Lower leg skin (tissue), 4 donors: ENCODE measurements at regions not wholly inside any gene's neighbourhood (a gene's known extent, or its start where the extent isn't known, plus 50 kb on each side); places are given as distances from the start of the nearest gene placed in this dataset.
"Not testable (repeated sequence)": the region's sequence is repeated elsewhere in the genome, so short reads cannot be mapped to it uniquely, and the experiment has no call there.

Experiments used
- DNase-seq, 2 donors: peaks; one replicate each; pipeline ENCODE4 v3.0.0-alpha.2; 2019; ENCODE audit warnings: low spot score in 2 of 2
- H3K4me3 ChIP-seq: fragments of 200-600 bp; sonication (generic); 2 replicates; pipeline ENCODE4 v1.5.1; 2017; ENCODE audit warnings: mild to moderate bottlenecking, low read depth; ENCODE audit not compliant: poor library complexity, severe bottlenecking
- CTCF ChIP-seq, 3 donors: fragments of 450-650 bp; IDR thresholded peaks; one replicate each; pipeline ENCODE4 v1.5.1; 2016; ENCODE audit warnings: antibody characterized with exemption in 3 of 3, mild to moderate bottlenecking in 3 of 3, moderate library complexity in 2 of 3
- POLR2A ChIP-seq, 2 donors: fragments of 450-650 bp; IDR thresholded peaks; one replicate each; pipeline ENCODE4 v1.6.1; 2016 to 2017; ENCODE audit warnings: antibody characterized with exemption in 2 of 2, mild to moderate bottlenecking in 1 of 2, moderate library complexity in 1 of 2
- WGBS, 2 donors: methylation state at CpG; one replicate each; pipeline ENCODE4 v1.1.5; 2018; 5-methylcytosine and 5-hydroxymethylcytosine counted together
- intact Hi-C: fragments of 100-400 bp; cut with DNase I; formaldehyde crosslinking; loops from one replicate; pipeline ENCODE4 v1.15.0; 2023; ENCODE audit warnings: low total_unique reads

- 75 to 77% methylated on average over 3 of the region's 3 CpGs for WGBS, 2 donors
- intact Hi-C loops, result no loop called here
- no peak for DNase-seq
- TF ChIP-seq CTCF (IDR thresholded peaks at IDR 0.05) (no peak), POLR2A (IDR thresholded peaks at IDR 0.05) (no peak)
- no peak overlapping the region for H3K4me3 ChIP-seq
These were observed 154.2 kb upstream of the MINDY3 start for GRCh38 chr10:16014469-16014868.

- 42 to 47% methylated on average over 4 of the region's 4 CpGs for WGBS, 2 donors
- no peak for DNase-seq
These were observed 156.4 kb upstream of the MINDY3 start for GRCh38 chr10:16016688-16017087.

GRCh38 chr10:16020836-16021235, 160.5 kb upstream of the MINDY3 start:
- 86 to 100% methylated on average over 1 of the region's 1 CpG for WGBS, 2 donors
- no peak overlapping the region for H3K4me3 ChIP-seq
- intact Hi-C loops, result no loop called here
- DNase-seq, result no peak
- no peak for TF ChIP-seq POLR2A (IDR thresholded peaks at IDR 0.05)
- no peak for TF ChIP-seq CTCF (IDR thresholded peaks at IDR 0.05)

More at GRCh38 chr10:16016688-16017087, 156.4 kb upstream of the MINDY3 start:
- intact Hi-C loops, result no loop called here
- H3K4me3 ChIP-seq, result no peak overlapping the region
- TF ChIP-seq POLR2A (IDR thresholded peaks at IDR 0.05), result no peak
- no peak for TF ChIP-seq CTCF (IDR thresholded peaks at IDR 0.05)

GRCh38 chr10:16026832-16027231, 166.5 kb upstream of the MINDY3 start:
- 76 to 77% methylated on average over 14 of the region's 14 CpGs for WGBS, 2 donors
- DNase-seq, result not testable (repeated sequence)

GRCh38 chr10:16030562-16030961, 170.3 kb upstream of the MINDY3 start:
- intact Hi-C loops, result no loop called here
- 45 to 48% methylated on average over 1 of the region's 1 CpG for WGBS, 2 donors
- no peak for DNase-seq
- TF ChIP-seq CTCF (IDR thresholded peaks at IDR 0.05) (no peak), POLR2A (IDR thresholded peaks at IDR 0.05) (no peak)
- no peak overlapping the region for H3K4me3 ChIP-seq

More at GRCh38 chr10:16026832-16027231, 166.5 kb upstream of the MINDY3 start:
- intact Hi-C loops, H3K4me3 ChIP-seq: not testable (repeated sequence)

GRCh38 chr10:16049050-16049449, 188.7 kb upstream of the MINDY3 start:
- TF ChIP-seq POLR2A (IDR thresholded peaks at IDR 0.05) (no peak), CTCF (IDR thresholded peaks at IDR 0.05) (no peak)
- DNase-seq, result no peak
- 88 to 92% methylated on average over 4 of the region's 4 CpGs for WGBS, 2 donors
- intact Hi-C loops, result no loop called here
- no peak overlapping the region for H3K4me3 ChIP-seq
